ENCODE measurements at regions not wholly inside any gene's neighbourhood (a gene's known extent, or its start where the extent isn't known, plus 50 kb on each side); places are given as distances from the start of the nearest gene placed in this dataset.

GRCh38 chr11:15815246-15816195 lies 540.8 kb downstream of the SOX6 start:
- DNase-seq (ENCODE audit: low spot score), result no peak

GRCh38 chr11:15816260-15816871 lies 540.0 kb downstream of the SOX6 start:
- DNase-seq (ENCODE audit: low spot score), result peak; percentile 64

GRCh38 chr11:15817001-15817400 lies 539.3 kb downstream of the SOX6 start:
- no peak for DNase-seq (ENCODE audit: low spot score)

GRCh38 chr11:15818132-15818842 lies 538.1 kb downstream of the SOX6 start:
- no peak for DNase-seq (ENCODE audit: low spot score)

- DNase-seq (ENCODE audit: low spot score), result peak; percentile 93
These were observed 536.6 kb downstream of the SOX6 start for GRCh38 chr11:15819679-15820286.

GRCh38 chr11:15821451-15821850 lies 534.9 kb downstream of the SOX6 start:
- no peak for DNase-seq (ENCODE audit: low spot score)

GRCh38 chr11:15824060-15824459 lies 532.3 kb downstream of the SOX6 start:
- DNase-seq (ENCODE audit: low spot score), result no peak

GRCh38 chr11:15825976-15826650 lies 530.2 kb downstream of the SOX6 start:
- DNase-seq (ENCODE audit: low spot score), result no peak

GRCh38 chr11:15826826-15827225 lies 529.5 kb downstream of the SOX6 start:
- peak; percentile 68 for DNase-seq (ENCODE audit: low spot score)

- DNase-seq (ENCODE audit: low spot score), result peak; percentile 74
These were observed 528.0 kb downstream of the SOX6 start for GRCh38 chr11:15828215-15828853.

GRCh38 chr11:15829312-15829711 lies 527.0 kb downstream of the SOX6 start:
- no peak for DNase-seq (ENCODE audit: low spot score)

GRCh38 chr11:15830741-15831428 lies 525.5 kb downstream of the SOX6 start:
- no peak for DNase-seq (ENCODE audit: low spot score)

GRCh38 chr11:15835788-15836411 lies 520.4 kb downstream of the SOX6 start:
- no peak for DNase-seq (ENCODE audit: low spot score)

GRCh38 chr11:15836795-15837194 lies 519.6 kb downstream of the SOX6 start:
- DNase-seq (ENCODE audit: low spot score), result no peak

GRCh38 chr11:15837901-15838489 lies 518.4 kb downstream of the SOX6 start:
- no peak for DNase-seq (ENCODE audit: low spot score)

- no peak for DNase-seq (ENCODE audit: low spot score)
These were observed 517.3 kb downstream of the SOX6 start for GRCh38 chr11:15839061-15839460.

GRCh38 chr11:15840966-15841365 lies 515.4 kb downstream of the SOX6 start:
- no peak for DNase-seq (ENCODE audit: low spot score)

- DNase-seq (ENCODE audit: low spot score), result no peak
These were observed 514.2 kb downstream of the SOX6 start for GRCh38 chr11:15841931-15842740.

Data from COLO829 (cell line).